Smooth muscle cell (in vitro differentiated cells): ENCODE measurements at regions not wholly inside any gene's neighbourhood (a gene's known extent, or its start where the extent isn't known, plus 50 kb on each side); places are given as distances from the start of the nearest gene placed in this dataset.
A peak's percentile ranks its signal among the peaks of the same experiment; 100 is the strongest.

Source experiments
- DNase-seq: peaks from one replicate; lab custom pipeline; 2025; ENCODE audit not compliant: unreplicated experiment; lab: John Stamatoyannopoulos, UW
- H2AFZ ChIP-seq: fragments of 200-600 bp; sonication (generic); 2 replicates; pipeline ENCODE4 v1.6.0; 2016; ENCODE audit warnings: antibody characterized with exemption, low read depth, mild to moderate bottlenecking
- H3F3A ChIP-seq: fragments of 200-600 bp; sonication (generic); 2 replicates; pipeline ENCODE4 v1.6.0; 2017; ENCODE audit warnings: antibody characterized with exemption, low read depth
- H3K27ac ChIP-seq: fragments of 200-600 bp; sonication (generic); 2 replicates; pipeline ENCODE4 v1.5.1; 2016; ENCODE audit warnings: low read depth, mild to moderate bottlenecking
- H3K27me3 ChIP-seq: fragments of 200-600 bp; sonication (generic); 2 replicates; pipeline ENCODE4 v1.6.1; 2016; ENCODE audit warnings: low read depth, mild to moderate bottlenecking
- H3K36me3 ChIP-seq: fragments of 200-600 bp; sonication (generic); 2 replicates; pipeline ENCODE4 v1.5.1; 2016; ENCODE audit warnings: low read depth
- H3K4me1 ChIP-seq: fragments of 200-600 bp; sonication (generic); 2 replicates; pipeline ENCODE4 v1.5.1; 2016; ENCODE audit warnings: low read depth
- H3K4me2 ChIP-seq: fragments of 200-600 bp; sonication (generic); 2 replicates; pipeline ENCODE4 v1.6.0; 2016; ENCODE audit warnings: mild to moderate bottlenecking
- H3K4me3 ChIP-seq: fragments of 200-600 bp; sonication (generic); 2 replicates; pipeline ENCODE4 v1.5.1; 2016; ENCODE audit warnings: mild to moderate bottlenecking
- H3K79me2 ChIP-seq: fragments of 200-600 bp; sonication (generic); 2 replicates; pipeline ENCODE4 v1.6.0; 2016; ENCODE audit warnings: low read depth, mild to moderate bottlenecking
- H3K9ac ChIP-seq: fragments of 200-600 bp; sonication (generic); 2 replicates; pipeline ENCODE4 v1.6.0; 2016; ENCODE audit warnings: low read depth
- H3K9me3 ChIP-seq: fragments of 200-600 bp; sonication (generic); replicated peaks from 2 replicates; pipeline ENCODE4 v1.5.1; 2016; ENCODE audit warnings: low read depth
- H4K20me1 ChIP-seq: fragments of 200-600 bp; sonication (generic); 2 replicates; pipeline ENCODE4 v1.6.0; 2016; ENCODE audit warnings: low read depth
- WGBS: methylation state at CpG from one replicate; pipeline ENCODE4 v1.1.7; 2016; ENCODE audit warnings: low lambda C conversion rate; 5-methylcytosine and 5-hydroxymethylcytosine counted together
- TF ChIP-seq, protein P1 (sequence below): fragments of 200-600 bp; sonication (generic); IDR thresholded peaks from 2 replicates; pipeline ENCODE4 v1.5.1; 2017; ENCODE audit warnings: borderline replicate concordance, mild to moderate bottlenecking, antibody characterized with exemption; ENCODE audit not compliant: insufficient read depth, poor library complexity, severe bottlenecking

DNA sequence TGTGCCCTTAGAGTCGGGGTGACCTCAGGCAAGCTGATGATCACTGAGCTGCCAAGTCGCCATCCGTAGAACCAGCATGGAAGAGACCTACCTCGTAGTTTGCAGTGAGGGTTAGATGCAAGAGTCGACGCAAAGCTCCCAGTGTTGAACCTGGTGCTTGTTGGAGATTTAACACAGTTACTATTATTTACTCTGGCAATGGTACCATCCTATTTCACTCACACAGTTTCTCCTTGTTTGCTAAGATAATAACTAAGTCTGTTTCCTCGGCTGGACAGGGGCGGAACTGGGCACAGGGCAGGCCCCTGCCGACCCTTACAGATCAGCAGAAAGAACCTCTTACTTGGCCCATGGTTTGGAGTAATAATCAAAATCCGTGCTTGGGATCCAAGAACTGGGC lies 85.5 kb downstream of the ACAA2 start:
- 92% methylated on average over 10 of the region's 10 CpGs for WGBS
- Histone ChIP-seq H3K9ac (no peak overlapping the region), H3K27ac (peak overlapping the region; percentile 94)

DNA sequence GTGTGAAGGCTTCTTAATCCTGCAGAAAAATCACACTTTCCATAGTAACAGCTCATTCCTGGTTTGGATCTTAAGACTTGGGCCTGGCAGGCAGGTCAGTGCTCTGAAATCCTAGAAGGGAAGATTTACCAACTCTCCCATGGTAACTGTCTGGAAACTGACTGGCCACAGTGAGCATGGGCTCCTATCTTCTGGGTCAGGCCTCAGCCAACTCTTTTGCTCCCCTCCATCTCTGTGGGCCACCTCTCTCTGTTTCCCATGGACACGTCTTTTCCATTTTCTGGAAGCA lies 86.7 kb downstream of the ACAA2 start:
- no peak overlapping the region for H3K4me3 ChIP-seq
- no peaks in the 10 kb centered on the region for H3K79me2 ChIP-seq
- no peaks in the 10 kb centered on the region for H3K27me3 ChIP-seq
- TF ChIP-seq, protein P1, sequence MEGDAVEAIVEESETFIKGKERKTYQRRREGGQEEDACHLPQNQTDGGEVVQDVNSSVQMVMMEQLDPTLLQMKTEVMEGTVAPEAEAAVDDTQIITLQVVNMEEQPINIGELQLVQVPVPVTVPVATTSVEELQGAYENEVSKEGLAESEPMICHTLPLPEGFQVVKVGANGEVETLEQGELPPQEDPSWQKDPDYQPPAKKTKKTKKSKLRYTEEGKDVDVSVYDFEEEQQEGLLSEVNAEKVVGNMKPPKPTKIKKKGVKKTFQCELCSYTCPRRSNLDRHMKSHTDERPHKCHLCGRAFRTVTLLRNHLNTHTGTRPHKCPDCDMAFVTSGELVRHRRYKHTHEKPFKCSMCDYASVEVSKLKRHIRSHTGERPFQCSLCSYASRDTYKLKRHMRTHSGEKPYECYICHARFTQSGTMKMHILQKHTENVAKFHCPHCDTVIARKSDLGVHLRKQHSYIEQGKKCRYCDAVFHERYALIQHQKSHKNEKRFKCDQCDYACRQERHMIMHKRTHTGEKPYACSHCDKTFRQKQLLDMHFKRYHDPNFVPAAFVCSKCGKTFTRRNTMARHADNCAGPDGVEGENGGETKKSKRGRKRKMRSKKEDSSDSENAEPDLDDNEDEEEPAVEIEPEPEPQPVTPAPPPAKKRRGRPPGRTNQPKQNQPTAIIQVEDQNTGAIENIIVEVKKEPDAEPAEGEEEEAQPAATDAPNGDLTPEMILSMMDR, result no peak
- peaks cover 28% of the 10 kb centered on the region for H3K4me1 ChIP-seq
- H3F3A ChIP-seq, result peaks cover 26% of the 10 kb centered on the region
- H3K4me2 ChIP-seq, result peak overlapping the region; percentile 70
- H2AFZ ChIP-seq, result no peak overlapping the region
- H4K20me1 ChIP-seq, result no peaks in the 10 kb centered on the region
- no peaks in the 10 kb centered on the region for H3K9me3 ChIP-seq
- H3K9ac ChIP-seq, result peak overlapping the region; percentile 74
- 88% methylated on average over 1 of the region's 1 CpG for WGBS
- DNase-seq, result no peak
- H3K36me3 ChIP-seq, result no peaks in the 10 kb centered on the region
- peak overlapping the region; percentile 94 for H3K27ac ChIP-seq

More for the DNA sequence above, 85.5 kb downstream of the ACAA2 start:
- H2AFZ ChIP-seq, result no peak overlapping the region
- H3K9me3 ChIP-seq, result no peaks in the 10 kb centered on the region
- no peak overlapping the region for H3K4me3 ChIP-seq
- no peak overlapping the region for H3K4me2 ChIP-seq
- H3F3A ChIP-seq, result peaks cover 28% of the 10 kb centered on the region
- DNase-seq, result no peak
- H3K4me1 ChIP-seq, result peaks cover 28% of the 10 kb centered on the region
- H3K27me3 ChIP-seq, result no peaks in the 10 kb centered on the region
- no peaks in the 10 kb centered on the region for H4K20me1 ChIP-seq
- no peaks in the 10 kb centered on the region for H3K36me3 ChIP-seq
- TF ChIP-seq, protein P1, result no peak
- H3K79me2 ChIP-seq, result no peaks in the 10 kb centered on the region

DNA sequence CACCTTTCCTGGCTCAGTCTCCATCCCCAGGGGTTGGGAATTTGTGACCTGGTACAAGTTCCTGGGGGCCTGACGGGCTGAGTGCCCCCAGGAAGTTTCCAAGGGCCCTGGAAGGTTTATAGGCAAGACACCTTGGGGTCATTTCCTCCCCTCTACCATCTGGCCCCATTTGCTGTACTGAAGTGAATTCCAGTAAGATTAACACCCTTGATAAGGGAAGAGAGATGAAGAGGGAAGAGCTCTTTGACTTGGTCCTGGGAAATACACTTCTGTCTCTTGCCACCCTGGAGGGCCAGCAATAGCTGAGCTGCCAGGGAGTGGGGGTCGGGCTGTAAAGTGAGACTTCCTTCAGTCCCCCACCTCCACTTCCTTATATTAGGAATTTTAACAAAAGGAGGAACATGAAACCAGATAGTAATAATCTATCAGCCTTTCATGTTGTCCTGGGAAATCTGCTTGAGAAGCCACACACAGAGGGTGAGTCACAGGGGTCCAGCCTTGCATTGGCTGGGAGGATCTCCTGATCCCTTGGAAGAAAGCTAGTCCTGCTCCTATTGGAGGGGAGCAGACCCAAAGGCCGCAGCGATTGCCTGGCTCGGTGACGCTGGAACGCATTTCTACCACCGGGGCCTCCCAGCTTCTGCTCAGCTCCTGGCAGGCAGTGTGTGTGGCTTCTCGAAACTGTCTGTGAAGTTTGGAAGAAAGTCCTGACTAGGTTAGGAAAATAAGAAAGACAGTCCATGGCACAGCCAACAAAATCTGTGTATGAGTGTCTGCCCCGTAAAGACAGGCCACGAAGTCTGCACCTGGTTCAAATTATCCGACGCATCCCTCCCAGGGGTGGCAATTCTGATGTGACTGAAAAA lies 87.3 kb downstream of the ACAA2 start:
- peak; percentile 37 for DNase-seq
- Histone ChIP-seq H3F3A (peaks cover 21% of the 10 kb centered on the region), H3K9me3 (no peaks in the 10 kb centered on the region), H2AFZ (peak overlapping the region; percentile 37), H3K4me2 (peak overlapping the region; percentile 70), H3K36me3 (no peaks in the 10 kb centered on the region), H4K20me1 (no peaks in the 10 kb centered on the region), H3K79me2 (no peaks in the 10 kb centered on the region), H3K4me1 (peaks cover 28% of the 10 kb centered on the region), H3K27me3 (no peaks in the 10 kb centered on the region), H3K4me3 (no peak overlapping the region), H3K27ac (peak overlapping the region; percentile 94), H3K9ac (peak overlapping the region; percentile 81)
- TF ChIP-seq, protein P1, result no peak
- WGBS, result 10% methylated on average over 13 of the region's 13 CpGs
